Caco-2 (cell line): ENCODE measurements at regions not wholly inside any gene's neighbourhood (a gene's known extent, or its start where the extent isn't known, plus 50 kb on each side); places are given as distances from the start of the nearest gene placed in this dataset.

Experiments
- BruUV-seq: library from RNA; stranded (reverse); fragments of 400-500 nt; replicated peaks from 2 replicates; lab custom pipeline; 2021; lab: Mats Ljungman, UMichigan
- CTCF ChIA-PET: fragments of 300-600 bp; sonication (Branson Sonifier 250); formaldehyde crosslinking; loops from one replicate; lab custom pipeline; 2022; ENCODE audit warnings: antibody characterized with exemption; lab: Charles Lee
- POLR2A ChIA-PET: fragments of 300-600 bp; sonication (Branson Sonifier 250); formaldehyde crosslinking; loops from one replicate; lab custom pipeline; 2022; ENCODE audit warnings: antibody characterized with exemption; lab: Charles Lee
- DNase-seq, 2 experiments: peaks; one replicate each; pipeline versions ENCODE4 v3.0.0 to v3.0.0-alpha.2; 2020 to 2022
- H3K27me3 ChIP-seq: replicated peaks from 2 replicates; pipeline ENCODE4 v1.6.0; 2011; ENCODE audit warnings: low read length; ENCODE audit not compliant: control insufficient read depth, insufficient read depth
- H3K36me3 ChIP-seq: 2 replicates; pipeline ENCODE4 v1.5.1; 2011; ENCODE audit warnings: low read length; ENCODE audit not compliant: control insufficient read depth, insufficient read depth
- H3K4me1 ChIP-seq: fragments of 250-450 bp; sonication (Bioruptor Pico); 2 replicates; pipeline ENCODE4 v1.5.1; 2020; ENCODE audit warnings: mild to moderate bottlenecking
- H3K4me3 ChIP-seq: 2 replicates; pipeline ENCODE4 v1.5.1; 2011; ENCODE audit warnings: low read depth, mild to moderate bottlenecking, control low read depth, low read length
- H3K9me3 ChIP-seq: fragments of 250-450 bp; sonication (Bioruptor Pico); 2 replicates; pipeline ENCODE4 v1.5.1; 2020; ENCODE audit warnings: mild to moderate bottlenecking, moderate library complexity
- H3K27ac Mint-ChIP-seq: one replicate; pipeline ENCODE4 v1.8.0; 2022; ENCODE audit warnings: mixed read lengths; ENCODE audit not compliant: unreplicated experiment
- H3K27me3 Mint-ChIP-seq: one replicate; pipeline ENCODE4 v1.8.0; 2022; ENCODE audit warnings: mixed read lengths; ENCODE audit not compliant: insufficient read depth, unreplicated experiment
- H3K36me3 Mint-ChIP-seq: one replicate; pipeline ENCODE4 v1.8.0; 2022; ENCODE audit warnings: mild to moderate bottlenecking, mixed read lengths; ENCODE audit not compliant: insufficient read depth, unreplicated experiment
- H3K4me1 Mint-ChIP-seq: one replicate; pipeline ENCODE4 v1.8.0; 2022; ENCODE audit warnings: low read depth, mixed read lengths; ENCODE audit not compliant: unreplicated experiment
- H3K4me3 Mint-ChIP-seq: one replicate; pipeline ENCODE4 v1.8.0; 2022; ENCODE audit warnings: mild to moderate bottlenecking, moderate library complexity, mixed read lengths; ENCODE audit not compliant: unreplicated experiment
- H3K9me3 Mint-ChIP-seq: one replicate; pipeline ENCODE4 v1.8.0; 2022; ENCODE audit warnings: mixed read lengths; ENCODE audit not compliant: unreplicated experiment
- intact Hi-C: fragments of 100-400 bp; cut with micrococcal nuclease; formaldehyde crosslinking; loops from one replicate; pipeline ENCODE4 v1.10.0; 2022; ENCODE audit not compliant: unreplicated experiment
- TF ChIP-seq, protein P1 (sequence below), 2 experiments: fragments of 200-600 bp in 1 of 2; IDR thresholded peaks; 1 replicate in 1 of 2; 2 replicates in 1 of 2; pipeline versions ENCODE4 v1.5.1 to v1.8.0; 2011 to 2022; ENCODE audit warnings: antibody characterized with exemption in 1 of 2, control low read depth in 1 of 2, inconsistent platforms in 1 of 2, low read depth in 1 of 2, low read length in 1 of 2, mild to moderate bottlenecking in 1 of 2, moderate library complexity in 1 of 2; ENCODE audit not compliant: insufficient read depth in 1 of 2, severe bottlenecking in 1 of 2, unreplicated experiment in 1 of 2

DNA sequence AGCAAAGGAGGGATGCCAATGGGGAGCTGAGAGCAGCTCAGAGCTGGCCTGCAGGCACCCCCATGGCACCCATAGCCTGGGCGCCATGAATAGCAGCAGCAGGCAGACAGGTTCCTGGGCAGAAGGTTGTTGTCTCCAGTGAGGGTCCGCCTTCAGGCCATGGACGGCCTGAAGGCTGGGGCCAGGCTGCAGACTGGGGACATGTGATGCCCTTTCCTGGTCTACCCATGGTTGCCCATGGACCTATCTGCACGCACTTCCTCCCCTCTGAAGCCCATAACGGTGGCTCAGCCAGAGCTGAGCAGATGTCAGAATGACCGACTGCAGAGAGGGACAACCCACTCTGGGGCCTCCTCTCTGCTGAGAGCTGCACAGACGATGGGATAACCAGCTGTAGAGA is 256.8 kb downstream of the PLOD2 start:
- Mint-ChIP-seq H3K9me3 (no peaks in the 10 kb centered on the region), H3K27ac (no peak overlapping the region), H3K4me3 (no peak overlapping the region), H3K36me3 (no peaks in the 10 kb centered on the region), H3K27me3 (no peaks in the 10 kb centered on the region), H3K4me1 (no peaks in the 10 kb centered on the region)
- ChIA-PET POLR2A (no interaction called here), CTCF (no interaction called here)
- Histone ChIP-seq H3K36me3 (no peaks in the 10 kb centered on the region), H3K9me3 (no peaks in the 10 kb centered on the region), H3K27me3 (no peaks in the 10 kb centered on the region), H3K4me3 (no peak overlapping the region), H3K4me1 (no peaks in the 10 kb centered on the region)
- no TSS peak for BruUV-seq
- intact Hi-C loops: no loop called here
- TF ChIP-seq, protein P1, sequence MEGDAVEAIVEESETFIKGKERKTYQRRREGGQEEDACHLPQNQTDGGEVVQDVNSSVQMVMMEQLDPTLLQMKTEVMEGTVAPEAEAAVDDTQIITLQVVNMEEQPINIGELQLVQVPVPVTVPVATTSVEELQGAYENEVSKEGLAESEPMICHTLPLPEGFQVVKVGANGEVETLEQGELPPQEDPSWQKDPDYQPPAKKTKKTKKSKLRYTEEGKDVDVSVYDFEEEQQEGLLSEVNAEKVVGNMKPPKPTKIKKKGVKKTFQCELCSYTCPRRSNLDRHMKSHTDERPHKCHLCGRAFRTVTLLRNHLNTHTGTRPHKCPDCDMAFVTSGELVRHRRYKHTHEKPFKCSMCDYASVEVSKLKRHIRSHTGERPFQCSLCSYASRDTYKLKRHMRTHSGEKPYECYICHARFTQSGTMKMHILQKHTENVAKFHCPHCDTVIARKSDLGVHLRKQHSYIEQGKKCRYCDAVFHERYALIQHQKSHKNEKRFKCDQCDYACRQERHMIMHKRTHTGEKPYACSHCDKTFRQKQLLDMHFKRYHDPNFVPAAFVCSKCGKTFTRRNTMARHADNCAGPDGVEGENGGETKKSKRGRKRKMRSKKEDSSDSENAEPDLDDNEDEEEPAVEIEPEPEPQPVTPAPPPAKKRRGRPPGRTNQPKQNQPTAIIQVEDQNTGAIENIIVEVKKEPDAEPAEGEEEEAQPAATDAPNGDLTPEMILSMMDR (IDR thresholded peaks at IDR 0.05; ENCODE audit: insufficient read depth in 1 of 2, low read depth in 1 of 2, low read length in 1 of 2, severe bottlenecking in 1 of 2, unreplicated experiment in 1 of 2): no peak
- DNase-seq: no peak

GRCh38 chr3:145906301-145906700 is 254.7 kb downstream of the PLOD2 start:
- H3K4me3 Mint-ChIP-seq: no peak overlapping the region
- H3K36me3 Mint-ChIP-seq: no peaks in the 10 kb centered on the region
- POLR2A ChIA-PET: no interaction called here

GRCh38 chr3:145906755-145907154 is 254.2 kb downstream of the PLOD2 start:
- Histone ChIP-seq H3K9me3 (no peaks in the 10 kb centered on the region), H3K4me1 (no peaks in the 10 kb centered on the region), H3K27me3 (no peaks in the 10 kb centered on the region), H3K36me3 (no peaks in the 10 kb centered on the region), H3K4me3 (no peak overlapping the region)
- Mint-ChIP-seq H3K27me3 (no peaks in the 10 kb centered on the region), H3K9me3 (no peaks in the 10 kb centered on the region), H3K36me3 (no peaks in the 10 kb centered on the region), H3K4me1 (no peaks in the 10 kb centered on the region), H3K27ac (no peak overlapping the region), H3K4me3 (no peak overlapping the region)
- POLR2A ChIA-PET: no interaction called here
- TF ChIP-seq, protein P1 (IDR thresholded peaks at IDR 0.05; ENCODE audit: insufficient read depth in 1 of 2, low read depth in 1 of 2, low read length in 1 of 2, severe bottlenecking in 1 of 2, unreplicated experiment in 1 of 2): no peak
- BruUV-seq: no TSS peak
- DNase-seq: no peak
- intact Hi-C loops: no loop called here
- CTCF ChIA-PET: no interaction called here

More at GRCh38 chr3:145906301-145906700, 254.7 kb downstream of the PLOD2 start:
- Mint-ChIP-seq H3K9me3 (no peaks in the 10 kb centered on the region), H3K27ac (no peak overlapping the region), H3K27me3 (no peaks in the 10 kb centered on the region), H3K4me1 (no peaks in the 10 kb centered on the region)
- BruUV-seq: no TSS peak
- H3K4me3 ChIP-seq: no peak overlapping the region
- DNase-seq: no peak
- H3K36me3 ChIP-seq: no peaks in the 10 kb centered on the region
- H3K4me1 ChIP-seq: no peaks in the 10 kb centered on the region
- H3K9me3 ChIP-seq: no peaks in the 10 kb centered on the region
- no peaks in the 10 kb centered on the region for H3K27me3 ChIP-seq
- intact Hi-C loops: no loop called here
- TF ChIP-seq, protein P1 (IDR thresholded peaks at IDR 0.05; ENCODE audit: insufficient read depth in 1 of 2, low read depth in 1 of 2, low read length in 1 of 2, severe bottlenecking in 1 of 2, unreplicated experiment in 1 of 2): no peak
- CTCF ChIA-PET: no interaction called here
